ENCODE measurements at regions not wholly inside any gene's neighbourhood (a gene's known extent, or its start where the extent isn't known, plus 50 kb on each side); places are given as distances from the start of the nearest gene placed in this dataset.

DNA sequence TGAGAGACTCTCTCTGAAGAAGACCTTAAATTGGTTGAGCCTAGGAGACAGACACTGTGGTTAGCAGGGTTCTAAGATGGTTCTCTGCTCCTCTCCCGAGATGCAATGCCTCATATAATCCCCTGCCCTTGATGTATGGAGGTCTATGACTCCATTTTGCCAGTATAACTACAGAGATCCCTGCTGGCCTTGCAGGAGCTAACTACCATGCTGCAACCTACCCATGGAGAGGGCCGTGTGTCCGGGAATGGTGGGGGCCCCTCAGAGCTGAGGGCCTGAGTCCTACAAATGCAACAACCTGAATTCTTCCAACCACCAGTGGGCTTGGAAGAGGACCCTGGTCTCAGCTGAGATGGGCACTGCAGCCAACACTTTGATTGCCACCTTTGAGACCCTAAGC lies 388.0 kb downstream of the SETD4 start:
- in situ Hi-C loops (cut with MboI; ENCODE audit: low sequenced_read_pairs) = no loop called here

DNA sequence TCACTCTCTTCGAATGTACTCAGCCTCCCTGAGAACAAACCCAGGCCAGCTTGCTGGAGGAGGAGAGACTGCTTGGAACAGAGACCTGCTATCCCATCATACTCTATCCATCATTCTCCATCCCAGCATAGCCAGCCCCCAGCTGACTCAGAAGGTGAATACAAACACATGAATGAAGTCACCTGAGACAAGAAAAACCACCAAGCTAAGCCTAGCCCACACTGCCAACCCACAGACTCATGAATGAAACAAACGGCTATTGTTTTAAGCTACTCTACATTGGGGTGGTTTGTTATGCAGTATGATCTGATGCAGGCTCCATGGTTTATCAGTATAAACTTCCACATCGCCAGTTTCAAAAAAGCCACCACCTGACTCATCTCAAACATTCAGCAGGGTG lies 395.6 kb downstream of the SETD4 start:
- in situ Hi-C loops (cut with MboI; ENCODE audit: low sequenced_read_pairs) = no loop called here

DNA sequence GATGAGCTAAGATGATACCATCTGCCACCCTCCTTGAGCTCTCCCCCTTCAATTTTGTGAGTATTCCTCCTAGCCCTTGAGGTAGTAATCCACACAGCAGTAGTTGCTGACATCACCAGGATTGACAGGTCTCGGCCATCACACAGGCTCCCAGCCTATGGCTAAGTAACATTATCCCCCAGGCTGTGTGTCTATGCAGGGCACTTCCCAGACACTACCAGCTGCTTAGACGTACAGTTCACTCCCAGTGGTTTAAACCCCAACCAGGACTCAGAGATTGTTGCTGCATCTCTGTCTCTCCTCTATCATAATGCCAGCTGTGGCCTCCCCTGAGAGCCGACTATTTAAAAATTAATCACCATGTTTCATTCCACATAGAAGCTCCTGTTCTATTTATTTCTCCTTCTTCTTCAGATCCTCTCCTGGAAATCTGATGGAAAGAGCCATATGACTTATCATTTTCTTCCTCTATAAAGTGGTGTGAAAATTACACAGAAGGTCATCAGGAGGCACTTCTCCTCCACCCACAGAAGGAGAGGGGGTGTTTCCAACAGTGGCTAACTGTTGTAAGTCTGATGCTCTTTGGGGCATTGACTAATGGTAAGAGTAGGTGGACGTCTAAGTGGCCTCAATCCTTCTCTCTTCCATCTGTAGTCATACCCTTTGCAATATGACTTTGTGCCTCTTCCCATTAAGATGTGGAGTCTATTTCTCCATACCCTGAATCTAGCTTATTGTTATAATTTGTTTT lies 396.3 kb downstream of the SETD4 start:
- in situ Hi-C loops (cut with MboI; ENCODE audit: low sequenced_read_pairs) = no loop called here

DNA sequence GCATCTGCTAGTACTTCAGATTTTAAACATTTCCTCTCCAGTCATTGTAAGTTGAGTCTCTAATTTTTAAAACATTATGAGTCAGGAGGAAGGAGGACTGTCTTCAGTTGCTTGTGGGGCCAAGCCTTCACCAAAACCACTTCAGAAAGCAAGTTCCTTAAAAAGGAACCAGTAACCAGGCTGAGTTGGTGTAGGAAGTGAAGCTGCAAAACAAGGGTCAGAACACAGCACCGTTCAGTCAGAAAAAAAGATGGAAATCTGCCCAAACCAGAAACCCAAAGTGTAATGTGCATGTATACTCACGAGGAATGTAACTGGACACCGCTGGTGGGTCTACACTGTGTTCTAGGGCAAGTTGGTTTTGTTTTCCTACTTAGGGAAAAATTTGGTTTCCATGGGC lies 402.1 kb downstream of the SETD4 start:
- in situ Hi-C loops (cut with MboI; ENCODE audit: low sequenced_read_pairs) = no loop called here

DNA sequence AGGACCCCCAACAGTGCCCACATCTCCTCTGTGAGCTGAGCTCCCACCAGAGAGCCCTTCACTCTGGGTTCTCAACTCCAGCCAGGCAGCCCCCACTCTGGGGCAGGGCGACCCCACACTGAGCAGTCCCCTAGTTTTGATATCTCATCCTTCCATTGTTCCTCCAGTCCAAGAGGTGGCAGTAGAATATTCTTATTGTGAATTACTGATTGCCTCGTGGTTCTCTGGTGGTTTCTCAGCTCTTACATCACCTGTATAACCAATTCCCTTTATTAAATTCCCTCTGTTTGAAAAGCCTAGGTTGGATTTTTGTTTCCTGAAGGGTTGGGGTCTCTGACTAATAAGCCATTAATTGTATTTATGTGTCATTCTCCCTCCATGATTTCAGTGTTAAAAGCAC lies 407.5 kb downstream of the SETD4 start:
- in situ Hi-C loops (cut with MboI; ENCODE audit: low sequenced_read_pairs) = no loop called here

DNA sequence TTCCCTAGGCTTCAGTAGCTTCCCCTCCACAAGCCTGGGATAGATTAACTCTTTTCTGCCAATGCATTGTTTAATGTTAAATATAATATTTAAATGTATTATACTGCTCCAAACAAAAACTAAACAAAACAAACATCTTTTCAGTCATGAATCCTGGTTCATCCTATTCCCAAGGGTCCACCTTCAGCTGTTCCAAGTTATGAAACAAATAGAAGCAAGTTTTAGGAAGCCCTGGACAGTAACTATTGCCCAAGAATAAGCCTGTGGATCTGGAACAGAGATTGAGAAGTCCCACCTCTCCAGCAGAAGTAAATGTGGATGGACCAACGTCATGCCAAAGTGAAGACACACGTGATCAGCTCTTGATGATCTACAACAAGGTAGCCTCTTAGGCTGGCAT lies 408.1 kb downstream of the SETD4 start:
- in situ Hi-C loops (cut with MboI; ENCODE audit: low sequenced_read_pairs) = no loop called here

DNA sequence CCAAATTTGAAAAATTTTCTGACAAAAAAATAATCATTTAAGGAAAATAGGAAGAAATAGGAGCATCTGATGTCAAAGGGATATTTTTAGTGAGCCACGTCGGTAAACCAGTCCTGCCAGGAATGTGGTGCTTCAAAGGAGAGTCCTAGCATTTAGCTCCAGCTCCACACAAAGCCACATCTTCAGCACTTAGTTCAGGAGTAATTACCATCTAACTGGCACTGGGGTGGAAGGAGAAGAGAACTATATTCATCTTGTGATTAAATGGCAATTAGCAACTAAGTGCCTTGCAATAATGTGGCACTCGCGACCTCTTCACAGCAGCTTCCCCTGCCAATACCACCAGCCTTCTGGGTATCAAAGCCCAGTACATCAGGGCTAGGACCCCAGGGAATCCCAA lies 409.1 kb downstream of the SETD4 start:
- in situ Hi-C loops (cut with MboI; ENCODE audit: low sequenced_read_pairs) = no loop called here

DNA sequence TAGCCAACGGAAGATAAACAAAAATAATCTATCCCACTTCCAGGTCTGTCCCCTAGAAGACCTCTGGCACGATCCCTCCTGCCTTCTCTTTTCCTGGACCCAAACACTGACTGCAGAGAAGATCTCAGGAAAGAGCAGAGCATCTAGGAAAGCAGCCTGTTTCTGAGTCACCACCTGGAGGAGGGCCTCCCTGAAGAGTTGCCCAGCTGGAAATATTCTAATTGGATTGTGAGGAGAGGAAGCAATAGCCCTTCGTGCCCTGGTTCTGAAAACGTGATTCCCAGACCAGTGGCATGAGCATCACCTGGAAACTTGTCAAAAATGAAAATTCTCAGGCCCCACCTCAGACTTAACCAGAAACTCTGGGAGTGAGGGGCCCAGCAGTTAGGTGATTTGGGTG lies 411.1 kb downstream of the SETD4 start:
- in situ Hi-C loops (cut with MboI; ENCODE audit: low sequenced_read_pairs) = no loop called here

DNA sequence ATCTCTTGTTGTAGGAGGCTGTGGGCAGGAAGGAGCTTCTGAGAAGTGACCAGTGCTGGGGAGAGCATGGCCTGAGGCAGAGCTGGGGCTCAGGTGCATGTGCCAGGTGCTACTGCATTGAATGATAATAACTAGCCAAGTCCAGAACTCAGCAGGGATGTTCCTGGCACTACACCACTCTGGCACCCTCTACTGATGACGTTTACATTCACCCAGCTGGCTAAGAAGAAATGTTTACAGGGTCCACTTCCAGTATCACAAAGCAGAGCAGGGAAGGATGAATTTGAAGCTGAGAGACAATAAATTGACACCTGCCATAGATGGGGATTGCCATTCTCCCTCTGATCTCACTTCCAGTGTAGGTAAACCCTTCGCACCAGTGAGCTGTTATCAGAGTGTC lies 411.8 kb downstream of the SETD4 start:
- in situ Hi-C loops (cut with MboI; ENCODE audit: low sequenced_read_pairs) = no loop called here

DNA sequence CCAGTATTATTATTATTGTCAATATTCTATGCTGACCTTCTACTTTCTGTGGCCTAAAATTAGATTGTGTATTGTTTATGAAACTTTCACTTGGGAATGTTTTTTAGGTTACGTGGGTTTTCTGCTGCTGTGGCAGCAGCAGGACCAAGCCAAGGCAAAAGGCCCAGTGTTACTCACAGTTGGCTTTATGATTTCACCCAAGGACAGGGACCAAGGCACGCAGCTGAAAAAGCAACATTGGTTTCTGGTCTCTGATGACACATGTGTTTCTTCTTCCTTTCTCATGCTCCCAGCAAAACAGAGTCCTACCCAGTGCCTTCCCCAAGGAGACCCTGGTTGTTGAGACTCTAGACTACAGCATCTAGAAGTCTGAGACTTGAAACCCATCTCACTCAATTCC lies 413.7 kb downstream of the SETD4 start:
- in situ Hi-C loops (cut with MboI; ENCODE audit: low sequenced_read_pairs) = no loop called here

DNA sequence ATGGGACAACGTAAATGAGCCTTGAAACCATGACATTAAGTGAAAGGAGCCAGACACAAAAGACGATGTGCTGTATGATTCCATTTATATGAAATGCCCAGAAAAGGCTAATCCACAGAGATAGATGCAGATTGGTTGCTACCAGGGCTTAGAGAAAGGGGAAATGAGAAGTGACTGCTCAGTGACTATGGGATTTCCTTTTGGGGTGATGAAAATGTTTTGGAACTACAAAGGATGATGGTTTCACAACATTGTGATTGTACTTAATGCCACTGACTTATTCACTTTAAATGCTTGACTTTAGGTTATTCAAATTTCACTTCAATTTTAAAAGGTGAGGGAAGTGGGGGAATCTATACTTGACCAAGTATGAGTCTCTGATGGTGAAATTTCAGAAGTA lies 414.3 kb downstream of the SETD4 start:
- in situ Hi-C loops (cut with MboI; ENCODE audit: low sequenced_read_pairs) = no loop called here

DNA sequence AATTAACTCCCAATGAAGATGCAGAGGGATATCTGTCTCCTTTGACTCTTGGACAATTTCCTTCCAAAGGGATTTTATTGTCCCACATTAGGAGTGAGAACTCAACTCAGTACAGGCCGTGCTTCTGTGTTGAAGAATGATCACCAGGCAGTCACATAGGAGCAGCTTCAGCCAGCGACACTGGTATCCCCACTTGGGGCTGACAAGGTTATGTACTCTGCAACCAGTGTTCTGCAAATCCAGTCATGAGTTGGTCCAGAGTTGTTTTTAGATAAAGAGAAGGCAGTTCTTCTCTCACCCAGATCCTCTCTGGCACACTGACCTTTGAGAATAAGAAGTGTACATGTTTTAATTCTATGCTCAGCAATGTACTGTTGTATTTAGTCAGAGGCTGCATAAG lies 415.8 kb downstream of the SETD4 start:
- in situ Hi-C loops (cut with MboI; ENCODE audit: low sequenced_read_pairs) = no loop called here

DNA sequence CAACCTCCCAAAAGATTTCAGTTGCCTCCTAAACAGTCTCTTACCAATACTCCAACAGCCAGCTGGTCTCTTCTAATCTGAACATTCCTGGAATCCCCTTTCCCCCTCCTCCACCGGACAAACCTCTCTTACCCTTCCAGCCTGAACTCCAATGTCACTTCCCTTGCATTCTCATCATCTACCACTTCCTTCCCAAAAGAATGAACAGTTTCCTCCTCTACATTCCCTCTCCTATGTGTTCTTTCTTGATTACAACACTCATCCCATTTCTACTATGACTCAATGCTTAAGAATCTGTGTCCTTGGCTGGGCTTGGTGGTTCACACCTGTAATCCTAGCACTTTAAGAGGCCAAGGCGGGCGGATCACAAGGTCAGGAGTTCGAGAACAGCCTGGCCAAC lies 417.1 kb downstream of the SETD4 start:
- in situ Hi-C loops (cut with MboI; ENCODE audit: low sequenced_read_pairs) = no loop called here

DNA sequence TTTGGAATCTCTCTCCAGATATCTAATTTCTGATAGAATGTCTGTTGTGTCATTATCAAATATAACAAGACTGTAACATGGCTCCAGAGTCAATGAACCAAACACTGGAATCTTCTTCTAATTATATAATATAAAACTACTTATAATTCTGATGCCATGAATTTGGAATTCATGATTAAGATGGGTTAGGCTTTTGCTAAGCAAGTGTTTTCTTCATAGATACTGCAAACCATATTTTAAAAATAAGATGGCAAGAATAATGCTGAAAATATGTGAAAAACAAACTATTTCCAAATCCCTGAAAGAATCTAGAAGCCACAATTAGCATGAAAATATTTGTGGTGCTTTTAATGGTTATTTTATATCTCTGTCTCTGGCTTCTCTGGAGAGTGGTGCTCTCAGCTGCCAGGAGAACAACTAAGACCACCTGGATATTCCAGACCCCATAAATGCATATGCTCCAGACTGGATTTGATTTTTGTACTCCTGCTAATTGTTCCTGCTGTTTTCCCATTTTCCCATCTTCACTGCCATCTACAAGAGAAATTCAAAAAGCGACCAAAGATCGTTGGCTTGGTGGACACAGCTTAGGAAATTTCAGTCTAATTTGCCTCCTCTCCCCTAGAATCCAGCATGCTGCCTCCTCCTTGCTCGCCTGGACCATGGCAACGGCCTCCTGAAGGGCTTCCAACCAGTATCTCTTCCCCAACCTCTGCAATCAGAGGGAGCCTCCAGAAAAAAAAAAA lies 418.9 kb downstream of the SETD4 start:
- in situ Hi-C loops (cut with MboI; ENCODE audit: low sequenced_read_pairs) = no loop called here

DNA sequence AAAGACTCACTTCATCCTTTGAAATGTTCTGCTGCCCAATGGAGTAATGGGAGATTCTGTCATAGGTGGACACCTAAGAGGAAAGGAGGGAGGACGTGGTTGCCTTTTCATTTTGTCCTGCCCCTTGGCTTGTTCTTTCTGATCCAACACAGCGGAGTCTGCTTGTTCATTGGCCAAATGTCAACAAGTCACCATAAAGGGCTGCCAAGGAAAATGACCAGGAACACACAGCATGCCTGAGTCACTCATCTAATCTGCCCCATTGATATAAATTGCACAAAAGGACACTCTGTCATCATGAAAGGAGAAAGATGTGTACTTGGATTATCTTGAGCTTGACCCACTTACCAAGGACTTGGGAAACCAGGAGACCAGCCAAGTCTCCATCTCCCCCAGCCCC lies 422.9 kb downstream of the SETD4 start:
- in situ Hi-C loops (cut with MboI; ENCODE audit: low sequenced_read_pairs) = no loop called here

DNA sequence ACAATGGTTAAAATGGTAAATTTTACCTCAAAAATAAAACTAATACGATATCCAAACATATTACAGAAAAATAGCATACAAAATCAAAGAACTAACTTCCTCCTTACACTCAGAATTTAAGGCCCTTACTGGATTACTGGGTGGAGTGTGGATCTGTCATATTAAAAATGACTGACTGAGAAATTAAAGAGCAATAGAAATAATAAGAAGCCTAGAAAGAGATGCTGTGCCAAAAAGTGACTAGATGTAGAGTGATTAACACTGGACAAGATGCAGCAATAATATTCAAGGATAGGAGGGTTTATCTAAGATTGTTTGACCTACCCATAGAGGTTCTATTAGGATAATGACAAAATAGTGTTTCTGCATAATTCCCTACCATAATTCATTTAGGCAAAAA lies 424.3 kb downstream of the SETD4 start:
- in situ Hi-C loops (cut with MboI; ENCODE audit: low sequenced_read_pairs) = no loop called here

DNA sequence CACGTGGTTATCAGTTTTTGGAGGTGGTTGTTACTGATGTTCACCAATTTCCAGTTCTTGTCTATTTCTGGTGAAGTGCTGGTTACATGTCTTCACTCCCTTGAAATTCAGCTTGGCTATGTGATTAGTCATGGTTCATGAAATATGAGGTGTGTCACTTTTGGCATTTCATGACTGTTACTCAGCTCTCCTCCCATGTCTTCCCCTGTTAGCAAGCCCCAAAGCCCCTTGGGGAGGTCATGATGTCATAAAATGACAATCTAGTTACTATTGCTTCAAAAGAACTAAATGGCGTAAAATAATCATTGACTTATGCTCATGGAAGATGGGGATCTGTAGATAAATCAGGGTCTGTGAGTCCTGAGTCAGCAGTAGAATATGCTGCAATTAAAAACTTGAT lies 425.1 kb downstream of the SETD4 start:
- in situ Hi-C loops (cut with MboI; ENCODE audit: low sequenced_read_pairs) = no loop called here

DNA sequence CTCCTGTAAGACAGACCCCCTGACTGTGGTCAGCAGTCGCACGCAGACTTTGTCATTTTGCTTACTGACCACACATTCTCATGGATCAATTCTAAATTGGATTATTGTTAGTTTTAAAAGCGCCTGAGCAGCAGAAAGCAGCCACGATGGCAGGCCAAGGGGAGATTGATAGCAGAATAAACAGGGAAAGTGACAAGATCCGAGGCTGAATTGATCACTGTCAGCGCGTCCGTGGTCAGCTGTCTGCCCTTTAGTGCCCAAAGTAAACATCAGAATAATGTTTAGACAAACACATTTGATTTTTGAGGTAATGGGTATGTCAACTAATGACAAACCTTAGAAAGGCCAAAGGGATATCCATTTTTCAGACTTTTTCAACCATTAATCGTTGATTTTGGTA lies 426.8 kb downstream of the SETD4 start:
- in situ Hi-C loops (cut with MboI; ENCODE audit: low sequenced_read_pairs) = no loop called here

DNA sequence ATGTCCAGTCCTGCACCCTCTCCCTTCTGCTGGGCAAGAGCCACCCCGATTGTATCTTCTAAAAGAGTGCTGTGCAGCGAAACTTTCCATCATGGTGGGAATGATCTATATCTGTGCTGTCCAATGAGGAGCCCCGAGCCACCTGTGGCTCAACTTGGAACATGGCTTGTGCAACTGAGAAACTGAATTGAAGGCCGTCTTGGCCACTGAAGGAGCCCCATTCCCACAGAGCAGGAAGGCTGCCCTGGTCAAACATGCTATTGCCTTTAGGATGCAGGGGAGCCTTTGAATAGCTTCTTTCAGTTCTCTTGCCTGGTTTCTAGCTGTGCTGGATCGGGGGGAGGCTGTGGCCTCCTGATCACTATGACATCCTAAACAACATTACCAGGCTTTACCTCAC lies 427.6 kb downstream of the SETD4 start:
- in situ Hi-C loops (cut with MboI; ENCODE audit: low sequenced_read_pairs) = no loop called here

DNA sequence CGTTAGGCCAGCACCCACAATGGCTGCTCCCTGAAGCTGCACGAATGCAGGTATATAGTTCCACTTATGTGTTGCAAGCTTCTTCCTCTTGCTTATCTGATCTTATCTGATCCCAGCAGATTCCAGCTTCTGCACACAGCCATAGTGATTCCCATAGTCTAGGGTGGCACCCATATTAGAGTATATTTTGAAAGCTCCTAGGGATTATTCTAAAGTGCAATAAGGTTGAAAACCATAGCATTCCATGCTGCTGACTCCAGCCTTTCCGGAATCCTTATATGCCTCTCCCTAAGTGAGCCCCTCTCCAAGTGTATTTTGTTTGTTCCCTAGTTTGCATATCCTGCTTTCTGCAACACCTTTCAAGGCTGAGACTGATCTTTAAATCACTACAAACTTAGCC lies 432.0 kb downstream of the SETD4 start:
- in situ Hi-C loops (cut with MboI; ENCODE audit: low sequenced_read_pairs) = no loop called here

DNA sequence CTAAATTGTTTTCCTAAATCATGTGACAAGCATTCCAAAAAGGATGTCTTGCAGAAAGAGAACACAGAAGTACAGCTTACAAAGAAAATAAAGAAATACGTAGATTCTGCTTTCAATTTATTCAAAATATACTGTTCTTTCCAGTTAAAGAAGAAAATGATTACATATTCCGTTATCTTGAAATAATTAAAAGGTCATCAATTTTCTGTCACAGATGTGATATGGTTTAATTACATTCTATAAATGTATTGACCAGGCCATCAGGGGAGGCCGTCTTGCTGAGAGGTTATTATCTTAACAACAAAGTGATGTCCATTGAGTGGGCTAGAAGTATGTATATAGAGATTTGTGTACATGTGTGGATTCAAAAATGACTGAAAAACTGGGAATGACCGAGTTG lies 432.9 kb downstream of the SETD4 start:
- in situ Hi-C loops (cut with MboI; ENCODE audit: low sequenced_read_pairs) = no loop called here

DNA sequence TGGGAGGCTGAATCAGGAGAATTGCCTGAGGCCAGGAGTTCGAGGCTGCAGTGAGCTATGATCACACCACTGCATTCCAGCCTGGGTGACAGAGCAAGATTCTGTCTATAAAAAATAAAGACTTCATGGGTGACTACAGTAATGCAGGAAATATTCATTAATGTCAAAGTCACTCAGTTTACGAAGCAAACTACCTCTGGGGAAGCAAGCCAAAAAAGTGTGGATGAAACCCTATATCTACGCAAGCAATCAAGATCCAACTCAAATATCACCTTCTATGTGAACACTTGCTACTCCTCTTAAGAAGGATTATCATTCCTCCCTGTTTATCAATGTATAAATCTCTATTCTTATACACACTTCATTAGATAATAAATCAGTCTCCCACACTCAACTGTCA lies 434.8 kb downstream of the SETD4 start:
- in situ Hi-C loops (cut with MboI; ENCODE audit: low sequenced_read_pairs) = no loop called here

DNA sequence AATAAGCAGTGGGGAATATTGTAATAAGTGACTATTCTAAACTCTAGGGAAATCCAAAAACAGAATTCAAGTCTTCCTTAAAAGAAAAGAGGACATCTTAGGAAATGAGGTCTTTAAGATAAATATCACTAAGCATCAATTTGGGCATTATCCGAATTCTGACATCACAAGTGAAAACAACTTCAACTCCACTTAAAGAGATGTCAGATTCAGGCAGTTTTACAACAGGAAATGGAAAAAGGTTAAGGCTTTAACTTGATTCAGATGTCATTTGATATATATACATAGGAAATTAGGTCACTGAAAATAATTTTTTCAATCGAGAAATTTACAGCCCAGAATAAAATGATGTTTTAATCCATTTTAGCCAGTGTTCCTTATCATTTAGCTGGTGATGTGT lies 435.4 kb downstream of the SETD4 start:
- in situ Hi-C loops (cut with MboI; ENCODE audit: low sequenced_read_pairs) = no loop called here
